ENCODE measurements at regions not wholly inside any gene's neighbourhood (a gene's known extent, or its start where the extent isn't known, plus 50 kb on each side); places are given as distances from the start of the nearest gene placed in this dataset.

DNA sequence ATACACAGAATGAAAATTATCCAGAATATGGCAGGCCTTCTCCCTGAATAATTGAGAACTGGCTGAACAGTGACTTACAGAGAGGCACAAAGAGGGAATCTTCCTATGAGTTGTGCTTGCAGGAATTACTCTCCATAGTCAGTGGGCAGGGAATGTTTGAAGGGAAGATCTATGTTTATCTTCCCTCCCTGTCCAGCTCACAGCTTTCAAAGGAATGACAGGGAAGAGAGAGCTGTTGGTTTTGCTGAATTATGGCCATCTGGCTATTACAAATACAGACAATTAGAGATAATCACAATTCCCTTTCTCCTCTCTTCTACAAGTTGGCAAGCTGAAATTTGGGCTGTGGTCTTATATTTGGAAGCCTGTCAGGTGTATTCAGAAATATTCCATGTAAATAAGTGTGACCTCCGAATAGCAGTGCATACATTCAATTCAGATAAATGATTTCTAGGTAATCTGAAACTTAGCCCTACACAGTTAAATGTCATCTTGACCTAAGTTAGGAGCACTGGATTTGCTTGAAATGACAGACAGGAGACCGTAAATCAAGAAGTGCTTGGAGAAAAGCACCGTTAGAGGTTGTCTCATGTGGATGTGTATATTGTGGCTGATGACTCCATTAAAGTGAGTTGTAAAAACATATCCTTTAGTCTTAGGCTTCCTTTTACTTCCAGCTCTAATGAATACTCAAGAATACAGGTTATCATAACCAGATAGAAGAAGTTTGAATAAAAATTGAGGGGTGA, 136.8 kb downstream of the C4orf33 start:
- peak; percentile 80 for ATAC-seq

DNA sequence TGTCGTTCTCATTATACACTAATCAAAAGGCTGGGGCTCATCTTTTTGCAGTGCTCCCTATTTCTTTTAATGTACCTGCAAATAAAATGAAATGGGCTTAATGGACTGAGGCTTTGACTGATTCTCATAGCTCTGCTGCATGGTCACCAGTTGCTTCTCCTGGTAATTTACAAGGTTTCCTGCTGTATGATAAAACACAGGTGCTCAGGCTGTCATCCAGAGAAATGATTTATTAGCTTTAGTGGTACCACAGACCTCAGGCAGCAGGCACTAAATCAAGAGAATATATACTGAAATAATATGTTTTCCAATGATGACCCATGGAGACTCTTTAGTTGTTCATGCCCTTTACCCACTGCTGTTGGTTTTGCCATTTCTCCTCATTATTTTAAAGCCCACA, 137.7 kb downstream of the C4orf33 start:
- TF ChIP-seq RARB (CRISPR knock-in tag; IDR thresholded peaks at IDR 0.05) (0 out of 2 replicates have a peak, but pooled peaks have one; percentile 55), ZC3H10 (CRISPR knock-in tag; IDR thresholded peaks at IDR 0.05) (0 out of 2 replicates have a peak, but pooled peaks have one; percentile 69), GLIS3 (CRISPR knock-in tag; IDR thresholded peaks at IDR 0.05) (no peak), TOX (CRISPR knock-in tag; IDR thresholded peaks at IDR 0.05; ENCODE audit: borderline replicate concordance) (0 out of 2 replicates have a peak, but pooled peaks have one; percentile 41)
- ATAC-seq: no peak; the same call in 2 of the 3 replicates

More for the DNA sequence above, 136.8 kb downstream of the C4orf33 start:
- TF ChIP-seq TCF4 (CRISPR knock-in tag; IDR thresholded peaks at IDR 0.05; ENCODE audit: borderline replicate concordance) (0 out of 2 replicates have a peak, but pooled peaks have one; percentile 20), ZC3H10 (CRISPR knock-in tag; IDR thresholded peaks at IDR 0.05) (0 out of 2 replicates have a peak, but pooled peaks have one; percentile 33), ISL1 (CRISPR knock-in tag; IDR thresholded peaks at IDR 0.05) (peak; percentile 53; the same call in 1 of the 2 replicates), ZNF8 (CRISPR knock-in tag; IDR thresholded peaks at IDR 0.05) (no peak)

DNA sequence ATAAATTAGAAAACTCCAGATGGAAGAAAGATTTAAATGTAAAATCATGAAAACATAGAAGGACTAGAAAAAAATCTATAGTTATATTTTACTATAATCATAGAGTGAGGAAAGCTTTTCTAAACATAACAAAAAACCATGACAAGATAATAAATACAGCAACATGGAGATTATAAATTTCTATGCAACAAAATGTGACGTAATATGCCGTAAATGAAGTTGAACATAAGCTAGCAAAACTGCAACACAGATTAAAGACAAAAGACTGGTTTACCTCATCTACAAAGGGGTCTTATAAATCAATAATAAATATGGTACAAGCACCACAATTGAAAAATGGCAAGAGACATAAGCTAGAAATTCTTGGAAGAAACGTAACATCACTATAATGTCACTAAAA, 140.4 kb downstream of the C4orf33 start:
- TF ChIP-seq ARNTL (CRISPR knock-in tag; IDR thresholded peaks at IDR 0.05; ENCODE audit: borderline replicate concordance, low read depth): no peak
- TF ChIP-seq, protein P1, sequence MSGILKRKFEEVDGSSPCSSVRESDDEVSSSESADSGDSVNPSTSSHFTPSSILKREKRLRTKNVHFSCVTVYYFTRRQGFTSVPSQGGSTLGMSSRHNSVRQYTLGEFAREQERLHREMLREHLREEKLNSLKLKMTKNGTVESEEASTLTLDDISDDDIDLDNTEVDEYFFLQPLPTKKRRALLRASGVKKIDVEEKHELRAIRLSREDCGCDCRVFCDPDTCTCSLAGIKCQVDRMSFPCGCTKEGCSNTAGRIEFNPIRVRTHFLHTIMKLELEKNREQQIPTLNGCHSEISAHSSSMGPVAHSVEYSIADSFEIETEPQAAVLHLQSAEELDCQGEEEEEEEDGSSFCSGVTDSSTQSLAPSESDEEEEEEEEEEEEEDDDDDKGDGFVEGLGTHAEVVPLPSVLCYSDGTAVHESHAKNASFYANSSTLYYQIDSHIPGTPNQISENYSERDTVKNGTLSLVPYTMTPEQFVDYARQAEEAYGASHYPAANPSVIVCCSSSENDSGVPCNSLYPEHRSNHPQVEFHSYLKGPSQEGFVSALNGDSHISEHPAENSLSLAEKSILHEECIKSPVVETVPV (CRISPR knock-in tag; IDR thresholded peaks at IDR 0.05): no peak
- TF ChIP-seq ZNF565 (CRISPR knock-in tag; conservative IDR thresholded peaks at IDR 0.05; ENCODE audit: low read depth): no peak
- TF ChIP-seq CSDC2 (CRISPR knock-in tag; IDR thresholded peaks at IDR 0.05): no peak
- TF ChIP-seq ZFP30 (CRISPR knock-in tag; IDR thresholded peaks at IDR 0.05): no peak
- no peak for TF ChIP-seq ISL1 (CRISPR knock-in tag; IDR thresholded peaks at IDR 0.05)
- TF ChIP-seq TCF4 (CRISPR knock-in tag; IDR thresholded peaks at IDR 0.05; ENCODE audit: borderline replicate concordance): no peak
- no peak for TF ChIP-seq SNAI2 (CRISPR knock-in tag; IDR thresholded peaks at IDR 0.05)
- no peak for TF ChIP-seq ZFP3 (CRISPR knock-in tag; IDR thresholded peaks at IDR 0.05)
- TF ChIP-seq ZC3H10 (CRISPR knock-in tag; IDR thresholded peaks at IDR 0.05): no peak
- no peak for TF ChIP-seq TOX (CRISPR knock-in tag; IDR thresholded peaks at IDR 0.05; ENCODE audit: borderline replicate concordance)
- TF ChIP-seq, protein P2, sequence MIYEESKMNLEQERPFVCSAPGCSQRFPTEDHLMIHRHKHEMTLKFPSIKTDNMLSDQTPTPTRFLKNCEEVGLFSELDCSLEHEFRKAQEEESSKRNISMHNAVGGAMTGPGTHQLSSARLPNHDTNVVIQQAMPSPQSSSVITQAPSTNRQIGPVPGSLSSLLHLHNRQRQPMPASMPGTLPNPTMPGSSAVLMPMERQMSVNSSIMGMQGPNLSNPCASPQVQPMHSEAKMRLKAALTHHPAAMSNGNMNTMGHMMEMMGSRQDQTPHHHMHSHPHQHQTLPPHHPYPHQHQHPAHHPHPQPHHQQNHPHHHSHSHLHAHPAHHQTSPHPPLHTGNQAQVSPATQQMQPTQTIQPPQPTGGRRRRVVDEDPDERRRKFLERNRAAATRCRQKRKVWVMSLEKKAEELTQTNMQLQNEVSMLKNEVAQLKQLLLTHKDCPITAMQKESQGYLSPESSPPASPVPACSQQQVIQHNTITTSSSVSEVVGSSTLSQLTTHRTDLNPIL (CRISPR knock-in tag; IDR thresholded peaks at IDR 0.05; ENCODE audit: low read depth): no peak
- TF ChIP-seq, protein P3, sequence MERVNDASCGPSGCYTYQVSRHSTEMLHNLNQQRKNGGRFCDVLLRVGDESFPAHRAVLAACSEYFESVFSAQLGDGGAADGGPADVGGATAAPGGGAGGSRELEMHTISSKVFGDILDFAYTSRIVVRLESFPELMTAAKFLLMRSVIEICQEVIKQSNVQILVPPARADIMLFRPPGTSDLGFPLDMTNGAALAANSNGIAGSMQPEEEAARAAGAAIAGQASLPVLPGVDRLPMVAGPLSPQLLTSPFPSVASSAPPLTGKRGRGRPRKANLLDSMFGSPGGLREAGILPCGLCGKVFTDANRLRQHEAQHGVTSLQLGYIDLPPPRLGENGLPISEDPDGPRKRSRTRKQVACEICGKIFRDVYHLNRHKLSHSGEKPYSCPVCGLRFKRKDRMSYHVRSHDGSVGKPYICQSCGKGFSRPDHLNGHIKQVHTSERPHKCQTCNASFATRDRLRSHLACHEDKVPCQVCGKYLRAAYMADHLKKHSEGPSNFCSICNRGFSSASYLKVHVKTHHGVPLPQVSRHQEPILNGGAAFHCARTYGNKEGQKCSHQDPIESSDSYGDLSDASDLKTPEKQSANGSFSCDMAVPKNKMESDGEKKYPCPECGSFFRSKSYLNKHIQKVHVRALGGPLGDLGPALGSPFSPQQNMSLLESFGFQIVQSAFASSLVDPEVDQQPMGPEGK (CRISPR knock-in tag; IDR thresholded peaks at IDR 0.05; ENCODE audit: borderline replicate concordance): no peak
- no peak for TF ChIP-seq ZNF70 (CRISPR knock-in tag; IDR thresholded peaks at IDR 0.05)
- TF ChIP-seq BACH2 (CRISPR knock-in tag; IDR thresholded peaks at IDR 0.05; ENCODE audit: borderline replicate concordance): no peak
- TF ChIP-seq ESRRG (CRISPR knock-in tag; IDR thresholded peaks at IDR 0.05): no peak

DNA sequence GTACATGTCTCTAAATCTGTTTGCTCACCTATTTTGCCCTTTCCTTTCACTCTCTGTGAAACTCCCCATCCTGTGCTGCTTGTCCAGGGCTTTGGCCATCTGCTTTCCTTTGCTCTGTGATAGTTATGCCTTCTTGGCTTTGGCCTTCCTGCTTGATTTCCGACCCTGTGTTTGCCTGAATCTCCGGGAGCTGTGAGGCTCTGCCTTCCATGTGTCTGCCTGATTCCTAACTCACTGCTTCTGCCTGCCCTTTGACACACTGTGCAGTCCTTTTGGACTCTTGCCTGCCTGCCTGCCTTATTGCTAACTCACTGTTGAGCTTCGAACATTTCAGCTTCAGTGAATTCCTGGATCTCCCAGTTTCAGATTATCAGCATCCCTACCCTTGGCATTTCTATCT, 143.1 kb downstream of the C4orf33 start:
- no peak for TF ChIP-seq ZNF70 (CRISPR knock-in tag; IDR thresholded peaks at IDR 0.05)
- TF ChIP-seq, protein P2 (CRISPR knock-in tag; IDR thresholded peaks at IDR 0.05; ENCODE audit: low read depth): no peak
- TF ChIP-seq ZFP30 (CRISPR knock-in tag; IDR thresholded peaks at IDR 0.05): no peak
- no peak for TF ChIP-seq ISL1 (CRISPR knock-in tag; IDR thresholded peaks at IDR 0.05)
- TF ChIP-seq ZNF565 (CRISPR knock-in tag; conservative IDR thresholded peaks at IDR 0.05; ENCODE audit: low read depth): no peak
- no peak for TF ChIP-seq PPARA (CRISPR knock-in tag; IDR thresholded peaks at IDR 0.05; ENCODE audit: borderline replicate concordance)
- TF ChIP-seq ESRRG (CRISPR knock-in tag; IDR thresholded peaks at IDR 0.05): no peak
- no peak for TF ChIP-seq ARNTL (CRISPR knock-in tag; IDR thresholded peaks at IDR 0.05; ENCODE audit: borderline replicate concordance, low read depth)
- TF ChIP-seq, protein P3 (CRISPR knock-in tag; IDR thresholded peaks at IDR 0.05; ENCODE audit: borderline replicate concordance): no peak
- no peak for TF ChIP-seq TCF4 (CRISPR knock-in tag; IDR thresholded peaks at IDR 0.05; ENCODE audit: borderline replicate concordance)
- TF ChIP-seq TOX (CRISPR knock-in tag; IDR thresholded peaks at IDR 0.05; ENCODE audit: borderline replicate concordance): no peak
- no peak for TF ChIP-seq ZFP3 (CRISPR knock-in tag; IDR thresholded peaks at IDR 0.05)
- TF ChIP-seq, protein P4, sequence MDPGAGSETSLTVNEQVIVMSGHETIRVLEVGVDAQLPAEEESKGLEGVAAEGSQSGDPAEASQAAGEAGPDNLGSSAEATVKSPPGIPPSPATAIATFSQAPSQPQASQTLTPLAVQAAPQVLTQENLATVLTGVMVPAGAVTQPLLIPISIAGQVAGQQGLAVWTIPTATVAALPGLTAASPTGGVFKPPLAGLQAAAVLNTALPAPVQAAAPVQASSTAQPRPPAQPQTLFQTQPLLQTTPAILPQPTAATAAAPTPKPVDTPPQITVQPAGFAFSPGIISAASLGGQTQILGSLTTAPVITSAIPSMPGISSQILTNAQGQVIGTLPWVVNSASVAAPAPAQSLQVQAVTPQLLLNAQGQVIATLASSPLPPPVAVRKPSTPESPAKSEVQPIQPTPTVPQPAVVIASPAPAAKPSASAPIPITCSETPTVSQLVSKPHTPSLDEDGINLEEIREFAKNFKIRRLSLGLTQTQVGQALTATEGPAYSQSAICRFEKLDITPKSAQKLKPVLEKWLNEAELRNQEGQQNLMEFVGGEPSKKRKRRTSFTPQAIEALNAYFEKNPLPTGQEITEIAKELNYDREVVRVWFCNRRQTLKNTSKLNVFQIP (CRISPR knock-in tag; IDR thresholded peaks at IDR 0.05; ENCODE audit: borderline replicate concordance, low read depth): no peak
- ATAC-seq: peak; percentile 67

More for the DNA sequence above, 140.4 kb downstream of the C4orf33 start:
- ATAC-seq: no peak
